Ureter (tissue), 1 donor: ENCODE measurements at regions not wholly inside any gene's neighbourhood (a gene's known extent, or its start where the extent isn't known, plus 50 kb on each side); places are given as distances from the start of the nearest gene placed in this dataset.
"Not testable (repeated sequence)": the region's sequence is repeated elsewhere in the genome, so short reads cannot be mapped to it uniquely, and the experiment has no call there.

ENCODE experiments used
- DNase-seq: peaks from one replicate; pipeline ENCODE4 v3.0.0-alpha.2; 2020; ENCODE audit warnings: low spot score
- donor health status: DM: yes; HTN: yes; CAD: no.

DNA sequence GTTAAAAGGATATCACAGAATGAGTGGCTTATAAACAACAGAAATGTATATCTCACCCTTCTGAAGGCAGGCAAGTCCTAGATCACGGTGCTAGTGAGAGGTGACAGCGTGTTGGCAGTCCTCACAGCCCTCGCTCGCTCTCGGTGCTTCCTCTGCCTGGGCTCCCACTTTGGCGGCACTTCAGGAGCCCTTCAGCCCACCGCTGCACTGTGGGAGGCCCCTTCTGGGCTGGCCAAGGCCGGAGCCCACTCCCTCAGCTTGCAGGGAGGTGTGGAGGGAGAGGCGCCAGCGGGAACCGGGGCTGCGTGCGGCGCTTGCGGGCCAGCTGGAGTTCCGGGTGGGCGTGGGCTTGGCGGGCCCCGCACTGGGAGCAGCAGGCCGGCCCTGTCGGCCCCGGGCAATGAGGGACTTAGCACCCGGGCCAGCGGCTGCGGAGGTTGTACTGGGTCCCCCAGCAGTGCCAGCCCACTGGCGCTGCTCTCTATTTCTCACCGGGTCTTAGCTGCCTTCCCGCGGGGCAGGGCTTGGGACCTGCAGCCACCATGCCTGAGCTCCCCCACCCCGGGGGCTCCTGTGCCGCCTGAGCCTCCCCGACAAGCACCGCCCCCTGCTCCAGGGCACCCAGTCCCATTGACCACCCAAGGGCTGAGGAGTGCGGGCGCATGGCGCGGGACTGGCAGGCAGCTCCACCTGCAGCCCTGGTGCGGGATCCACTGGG is 778.1 kb downstream of the DIPK2A start:
- not testable (repeated sequence) for DNase-seq

DNA sequence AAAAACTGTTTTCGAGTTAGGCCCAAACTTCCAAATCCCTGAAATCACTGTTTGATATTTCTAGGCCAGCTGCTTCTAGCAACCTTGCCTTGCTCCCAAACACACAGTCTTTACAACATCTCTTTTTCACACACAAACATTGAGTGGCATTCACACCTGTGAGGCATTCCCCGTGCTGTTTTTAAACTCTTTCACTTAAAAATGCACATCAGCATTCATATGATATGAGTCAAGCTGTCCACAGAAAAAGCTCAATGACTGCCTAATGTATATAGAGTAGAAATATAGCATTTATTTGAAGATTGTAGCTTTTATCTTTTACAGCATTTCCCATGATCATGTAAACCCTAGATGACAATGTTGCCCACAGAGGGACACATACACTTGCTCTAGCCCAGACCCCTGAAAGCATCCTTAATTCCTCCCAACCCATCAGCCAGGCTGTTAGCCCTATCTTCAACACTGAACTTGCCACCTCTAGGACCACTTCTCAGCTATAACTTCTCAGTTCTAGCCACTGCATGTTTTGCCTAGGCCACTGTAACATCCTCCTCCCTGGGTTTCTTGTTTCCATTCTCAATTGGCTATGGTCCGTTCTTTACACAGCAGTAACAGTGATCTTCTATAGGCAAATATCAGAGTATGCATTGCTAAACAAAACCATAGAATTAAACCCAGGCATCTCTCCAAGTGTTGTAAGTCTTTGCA is 782.6 kb downstream of the DIPK2A start:
- no peak for DNase-seq

DNA sequence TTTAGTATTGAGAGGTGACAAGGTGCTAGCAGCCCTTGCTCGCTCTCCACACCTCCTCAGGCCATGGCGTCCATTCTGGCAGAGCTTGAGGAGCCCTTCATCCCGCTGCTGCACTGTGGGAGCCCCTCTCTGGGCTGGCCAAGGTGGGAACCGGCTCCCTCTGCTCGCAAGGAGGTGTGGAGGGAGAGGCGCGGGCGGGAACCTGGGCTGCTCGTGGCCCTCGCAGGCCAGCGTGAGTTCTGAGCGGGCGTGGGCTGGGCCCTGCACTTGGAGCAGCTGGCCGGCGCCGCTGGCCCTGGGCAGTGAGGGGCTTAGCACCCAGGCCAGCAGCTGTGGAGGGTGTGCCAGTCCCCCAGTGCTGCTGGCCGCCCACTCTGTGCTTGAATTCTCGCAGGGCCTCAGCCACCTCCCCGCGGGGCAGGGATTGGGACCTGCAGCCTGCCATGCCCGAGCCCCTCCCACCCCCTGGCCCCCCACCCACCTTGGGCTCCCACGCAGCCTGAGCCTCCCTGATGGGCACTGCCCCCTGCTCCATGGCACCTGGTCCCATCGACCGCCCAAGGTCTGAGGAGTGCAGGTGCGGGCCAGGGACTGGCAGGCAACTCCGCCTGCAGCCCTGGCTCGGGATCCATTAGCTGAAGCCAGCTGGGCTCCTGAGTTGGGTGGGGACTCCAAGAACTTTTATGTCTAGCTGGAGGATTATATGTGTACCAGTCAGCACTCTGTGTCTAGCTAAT is 785.2 kb downstream of the DIPK2A start:
- DNase-seq, result no peak

DNA sequence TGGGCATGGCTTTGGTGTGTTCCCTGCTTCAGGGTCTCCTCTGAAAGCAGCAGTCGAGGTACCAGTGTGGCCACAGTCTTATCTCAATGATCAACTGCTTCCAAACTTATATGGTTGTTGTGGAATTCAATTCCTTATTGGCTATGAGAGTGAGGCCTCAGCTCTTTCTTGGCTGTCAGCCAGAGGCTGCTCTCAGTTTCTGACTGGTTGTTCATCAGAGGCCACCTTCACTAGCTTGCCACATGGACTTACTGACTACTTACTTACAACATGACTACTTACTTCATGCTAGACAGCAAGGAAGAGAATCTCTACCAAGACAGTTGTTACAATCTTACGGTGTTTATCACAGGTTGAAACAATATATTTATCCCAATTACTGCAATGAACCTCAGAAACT is 789.2 kb downstream of the DIPK2A start:
- DNase-seq, result no peak

DNA sequence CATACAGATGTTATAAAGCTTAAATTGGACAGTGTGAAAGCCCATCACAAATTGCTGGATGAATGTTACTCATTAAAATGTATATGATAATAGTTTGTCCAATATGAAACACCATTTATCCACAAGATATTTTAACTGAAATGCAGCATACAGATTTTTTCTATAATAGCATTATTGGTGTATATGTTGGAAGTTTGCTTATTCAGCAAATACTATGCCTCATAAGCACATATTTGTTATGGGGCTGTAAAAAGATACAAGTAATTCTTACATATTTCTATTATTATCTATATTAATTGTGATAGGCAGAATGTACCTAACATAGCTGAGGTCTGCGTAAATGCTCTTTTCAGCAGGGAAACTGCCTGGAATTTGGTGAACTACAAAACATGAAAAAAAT is 790.5 kb downstream of the DIPK2A start:
- no peak for DNase-seq

DNA sequence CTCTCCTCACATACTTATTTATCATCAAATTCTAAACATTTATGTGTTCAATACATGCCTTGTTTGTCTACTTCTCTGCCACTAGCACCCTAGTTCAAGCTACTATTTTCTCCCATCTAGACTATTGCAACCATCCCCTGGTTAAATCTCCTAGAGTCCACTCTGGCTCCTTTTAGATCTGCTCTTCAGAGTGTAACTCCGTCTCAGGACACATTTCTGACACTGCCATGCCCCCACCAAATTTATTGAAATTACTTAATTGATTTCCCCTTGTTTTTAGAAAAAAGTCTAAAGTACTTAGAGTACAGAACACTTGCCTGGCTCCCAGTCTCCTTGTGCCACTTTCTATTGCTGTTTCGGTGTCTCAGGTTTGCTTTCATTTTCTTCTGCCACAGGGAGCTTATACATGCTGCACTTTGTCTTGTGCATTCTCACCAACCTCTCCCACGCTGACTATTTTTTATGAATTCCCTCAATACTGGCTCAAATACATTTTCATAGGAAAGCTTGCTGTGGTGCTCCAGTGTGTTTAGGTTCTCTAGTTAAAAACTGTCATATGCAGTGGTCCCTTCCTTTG is 792.3 kb downstream of the DIPK2A start:
- no peak for DNase-seq

DNA sequence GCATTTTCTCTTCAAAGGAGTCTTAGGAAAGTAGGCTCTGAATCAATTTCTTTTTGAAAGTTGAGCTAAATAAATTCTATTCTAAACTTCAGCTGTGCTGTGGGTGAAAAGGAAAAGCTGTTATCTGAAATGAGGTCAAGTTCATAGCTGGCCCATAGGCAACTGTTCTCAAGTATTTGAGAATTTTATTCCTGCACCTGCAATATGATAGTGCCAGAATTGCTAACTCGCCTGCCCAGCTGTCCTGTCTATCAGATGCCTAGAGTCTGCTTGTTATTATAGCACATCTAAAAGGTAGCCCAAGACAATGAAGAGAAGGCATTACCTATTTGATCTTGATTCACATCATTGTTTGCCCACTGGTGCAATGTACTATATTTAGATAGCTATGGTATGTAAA is 798.7 kb downstream of the DIPK2A start:
- no peak for DNase-seq

DNA sequence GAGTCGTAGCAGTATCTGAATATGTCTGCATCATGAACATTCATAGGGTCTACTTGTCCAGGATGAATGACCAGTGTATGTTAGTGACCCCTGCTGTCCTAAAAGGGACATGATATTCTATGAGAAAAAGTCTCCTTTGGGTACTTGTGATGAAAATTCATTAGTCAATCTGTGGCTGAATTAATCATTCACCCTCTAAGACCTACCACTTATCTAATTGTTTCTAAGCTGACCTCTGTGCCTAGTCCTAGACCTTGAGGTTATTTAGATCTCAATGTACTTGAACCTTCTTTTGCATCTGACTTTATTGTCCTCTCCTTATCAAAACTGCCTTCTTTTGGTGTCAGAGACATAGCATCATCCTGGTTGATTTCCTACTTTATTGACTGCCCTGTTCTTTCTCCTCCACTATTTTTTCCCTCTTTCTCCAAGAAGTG is 799.3 kb downstream of the DIPK2A start:
- no peak for DNase-seq

DNA sequence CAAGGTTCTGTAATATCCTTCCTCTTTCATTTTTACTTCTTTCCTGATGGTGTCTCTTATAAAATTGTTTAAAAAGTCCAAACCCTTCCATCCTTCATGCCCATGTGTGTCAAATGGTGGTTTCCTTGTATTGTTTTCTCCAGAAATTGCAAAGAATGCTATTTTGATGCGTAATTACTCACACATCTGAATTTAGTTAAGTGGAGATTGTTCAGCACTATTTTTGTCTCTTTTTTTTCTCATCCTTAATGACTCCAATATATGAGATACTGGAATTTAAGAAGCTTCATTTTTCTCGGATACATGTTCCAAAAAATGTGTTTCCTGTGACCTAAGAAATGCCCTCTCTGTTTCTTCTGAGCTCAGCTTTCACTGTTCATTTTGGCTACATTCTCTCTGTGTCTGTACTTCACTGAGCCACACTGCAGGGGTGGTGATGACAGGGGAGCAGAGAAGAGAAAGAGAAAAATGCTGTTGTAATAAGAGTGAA is 799.8 kb downstream of the DIPK2A start:
- no peak for DNase-seq

DNA sequence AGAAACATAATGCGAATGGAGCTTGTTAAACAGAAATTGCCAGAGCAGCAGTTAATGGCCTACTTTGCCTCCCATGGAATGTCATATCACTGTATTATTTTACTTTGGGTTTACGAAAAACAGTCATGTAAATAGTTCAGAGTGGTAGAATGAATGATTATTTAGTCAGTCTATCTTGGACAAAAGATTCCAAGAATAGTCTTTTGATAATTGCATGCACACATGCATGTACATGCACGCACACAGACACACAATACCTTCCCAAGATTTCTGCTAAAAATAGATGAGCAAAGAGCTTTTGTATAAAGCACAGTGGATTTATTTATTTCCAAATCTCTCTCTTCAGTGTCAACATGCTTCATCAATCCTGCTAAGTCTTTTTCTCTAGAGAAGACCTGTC is 800.7 kb downstream of the DIPK2A start:
- DNase-seq, result no peak

DNA sequence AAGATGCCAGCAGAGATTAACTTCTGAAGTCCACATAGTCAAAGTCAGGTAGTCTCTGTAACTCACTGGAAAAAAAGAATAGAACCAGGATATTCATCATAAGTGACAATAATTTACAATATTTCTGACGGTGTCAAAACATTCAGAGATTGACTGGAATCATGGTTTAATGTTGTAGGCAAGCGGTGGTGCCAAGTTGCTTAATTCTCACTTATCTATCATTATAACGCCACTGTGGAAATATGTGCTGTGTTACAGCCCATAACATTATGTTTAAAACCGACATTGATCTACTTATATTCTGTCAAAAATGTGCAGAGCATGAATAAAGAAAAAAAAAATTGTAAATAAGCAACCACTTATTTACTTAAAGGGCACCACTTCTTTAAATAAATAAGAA is 801.7 kb downstream of the DIPK2A start:
- DNase-seq, result no peak

DNA sequence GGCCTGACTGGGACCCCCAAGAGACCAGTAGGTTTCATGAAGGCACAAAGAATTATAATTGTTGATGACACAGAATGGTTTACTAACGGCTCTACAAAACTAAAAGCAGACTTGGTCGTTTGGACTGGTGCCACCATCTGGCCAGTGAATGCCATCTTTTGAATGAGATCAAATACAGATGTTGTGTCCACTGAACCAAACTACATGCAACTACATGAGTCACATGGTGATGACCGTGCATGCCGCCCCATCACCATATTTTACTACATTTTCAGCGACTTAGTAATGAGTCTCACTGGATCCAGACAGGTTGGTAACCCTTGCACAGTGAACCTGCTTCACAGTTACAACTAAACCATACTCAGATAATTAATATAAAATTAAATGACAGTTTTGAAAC is 803.3 kb downstream of the DIPK2A start:
- DNase-seq, result no peak

DNA sequence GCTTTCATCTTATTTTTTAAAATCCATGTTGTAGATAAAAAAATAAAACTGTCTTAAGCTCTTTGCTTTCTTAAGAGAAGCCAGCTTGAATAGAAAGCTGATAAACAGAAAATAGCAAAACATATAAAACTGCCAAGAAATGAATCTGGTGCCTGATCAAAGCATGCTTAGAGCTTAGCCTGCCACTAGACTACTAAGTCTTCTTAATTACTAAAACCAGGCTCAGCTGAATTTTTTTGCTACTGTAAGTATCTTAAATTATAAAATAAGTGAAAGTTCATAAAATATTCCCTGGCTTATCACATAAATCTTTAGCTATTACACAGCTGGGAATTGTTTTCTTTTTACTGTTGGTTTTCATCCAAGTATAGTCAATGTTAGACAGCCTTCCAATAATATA is 803.9 kb downstream of the DIPK2A start:
- DNase-seq, result no peak

DNA sequence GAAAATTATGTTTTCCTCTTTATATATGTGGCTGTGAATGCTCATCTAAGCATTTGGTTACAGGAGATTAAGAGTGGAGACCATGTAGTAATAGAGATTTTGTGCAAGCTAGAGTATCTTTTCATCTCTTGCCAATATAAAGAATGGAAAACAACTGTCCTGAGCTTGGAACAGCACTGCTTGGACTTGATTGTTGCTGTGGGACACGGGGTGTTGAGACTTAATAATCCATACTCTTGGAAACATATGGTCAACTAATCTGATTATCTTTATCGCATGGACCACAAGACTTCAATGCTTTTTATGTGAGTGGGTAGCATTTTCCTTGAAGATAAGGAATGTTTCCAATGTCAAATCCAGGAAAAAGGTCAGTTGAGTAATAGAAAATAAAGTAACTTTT is 806.3 kb downstream of the DIPK2A start:
- DNase-seq, result no peak

DNA sequence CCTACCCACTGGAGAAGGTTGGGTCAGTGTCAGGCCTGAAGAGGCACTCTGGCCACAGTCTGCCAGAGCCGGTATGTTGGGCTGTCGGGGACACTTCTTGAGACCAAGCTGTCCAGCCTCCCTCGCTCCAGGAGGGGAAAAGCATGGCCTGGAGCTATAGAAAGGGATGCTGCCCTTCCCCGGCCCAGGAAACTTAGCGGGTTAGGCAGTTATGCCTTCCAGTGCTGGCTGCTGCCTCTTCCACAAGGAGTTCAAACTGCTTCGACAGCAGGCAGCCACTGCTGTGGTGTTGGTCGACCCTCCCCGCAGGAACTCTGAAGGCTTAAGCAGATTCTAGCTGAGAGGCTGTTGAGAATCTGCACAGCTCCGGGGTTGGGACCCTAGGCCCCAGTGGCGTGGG is 819.4 kb downstream of the DIPK2A start:
- DNase-seq, result no peak

DNA sequence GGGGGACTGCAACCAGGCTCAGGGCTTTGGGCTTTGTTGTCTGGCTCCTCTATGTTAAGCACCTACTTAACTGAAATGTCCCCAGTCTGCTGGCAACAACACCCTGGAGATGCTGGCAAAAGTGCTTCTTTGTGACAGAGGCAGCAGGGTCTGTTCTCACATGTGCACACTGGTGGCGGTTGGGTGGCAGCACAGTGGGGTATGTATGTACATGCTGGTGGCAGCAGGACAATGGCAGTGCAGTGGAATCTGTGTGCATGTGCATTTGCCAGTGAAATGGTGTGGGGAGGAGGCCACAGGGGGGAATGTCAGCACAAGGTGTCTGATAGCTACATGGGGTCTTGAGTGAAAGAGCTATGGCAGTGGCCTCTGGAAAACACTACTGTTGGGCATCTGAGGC is 830.3 kb downstream of the DIPK2A start:
- no peak for DNase-seq

DNA sequence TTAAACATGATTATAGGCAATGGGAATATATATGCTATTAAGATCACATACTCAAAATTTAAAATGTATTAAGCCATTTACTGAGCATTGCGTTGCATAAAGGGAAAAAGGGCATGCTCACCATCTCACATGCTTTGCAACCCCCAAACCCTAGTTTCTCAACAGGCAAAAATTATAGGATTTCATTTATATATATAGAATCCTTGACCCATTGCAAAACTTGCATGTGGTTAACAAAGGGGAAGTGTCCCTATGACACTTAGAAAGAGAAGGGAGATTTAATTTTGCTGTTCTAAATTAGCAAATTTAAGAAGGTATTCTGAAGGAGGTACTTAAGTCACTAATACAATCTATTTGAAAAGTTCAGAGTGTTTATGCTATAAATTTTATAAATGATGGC is 837.8 kb downstream of the DIPK2A start:
- DNase-seq, result no peak

DNA sequence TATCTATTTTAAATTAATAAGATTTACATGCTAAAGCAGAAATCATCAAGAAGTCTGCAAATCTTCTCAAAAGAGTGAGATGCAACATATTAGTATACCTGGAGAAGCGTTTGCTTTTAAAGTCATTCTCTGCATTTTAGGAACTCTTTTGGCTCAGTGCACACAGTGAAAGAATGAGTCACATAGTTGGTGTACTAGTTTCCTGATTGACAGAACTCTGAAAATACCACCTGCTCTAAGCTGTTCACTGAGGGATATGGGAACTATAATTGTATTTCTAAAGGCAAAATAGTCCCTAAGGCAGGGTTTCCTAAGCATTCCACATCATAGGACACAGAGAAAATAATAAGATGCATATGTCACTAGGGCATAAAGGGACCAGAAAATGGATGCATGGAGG is 838.5 kb downstream of the DIPK2A start:
- no peak for DNase-seq

DNA sequence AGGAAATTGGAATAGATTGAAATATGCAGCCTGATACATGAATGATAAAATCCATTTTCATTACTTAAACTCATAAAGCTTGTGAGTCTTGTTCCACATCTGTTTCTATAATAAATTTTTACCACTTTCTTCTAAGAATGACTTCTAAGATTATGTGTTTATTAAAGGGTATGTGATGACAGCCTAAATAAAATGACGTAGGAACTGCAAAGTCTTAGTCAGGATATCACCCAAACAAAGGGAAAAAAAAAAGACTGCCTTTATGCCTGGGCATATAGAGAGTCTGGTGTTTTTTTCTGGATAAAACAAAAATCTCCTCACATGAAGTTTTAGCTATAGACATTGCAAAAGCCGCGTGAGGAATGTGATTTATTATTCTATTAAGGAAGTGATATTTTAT is 844.0 kb downstream of the DIPK2A start:
- no peak for DNase-seq

DNA sequence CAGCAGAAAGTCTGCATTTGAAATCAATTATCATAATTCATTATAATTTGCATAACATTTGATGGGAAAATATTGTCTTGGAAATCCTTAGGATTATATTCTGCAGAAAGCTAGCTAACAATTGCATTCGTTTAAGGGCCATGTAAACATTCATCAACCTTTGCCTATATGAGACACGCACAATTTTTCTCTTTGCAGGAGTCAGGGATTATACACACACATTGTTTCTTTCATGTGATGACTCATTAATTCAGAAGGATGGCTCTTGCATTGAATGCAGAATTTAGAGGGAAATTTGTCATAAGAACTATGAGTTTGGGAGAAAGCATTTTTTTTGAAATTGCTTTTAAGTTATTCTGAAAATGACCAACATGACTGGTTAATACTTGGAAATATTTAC is 844.7 kb downstream of the DIPK2A start:
- DNase-seq, result no peak

DNA sequence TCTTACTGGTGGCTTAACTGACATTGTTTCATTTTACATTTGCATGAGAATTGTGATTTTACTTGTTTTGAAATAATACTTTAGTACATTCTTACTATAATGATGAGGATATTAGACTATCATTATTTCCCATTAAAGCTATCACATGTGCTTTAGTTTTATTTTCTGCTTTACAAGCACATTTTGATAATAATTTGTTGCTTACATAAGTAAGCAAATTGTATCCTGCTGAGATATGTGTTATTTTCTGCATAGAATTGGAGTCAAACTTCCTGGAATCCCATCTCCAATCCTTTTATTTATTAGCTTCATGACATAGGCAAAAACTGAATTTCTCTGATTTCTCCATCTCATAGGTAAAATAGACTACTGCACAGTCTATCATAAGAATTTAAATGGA is 847.4 kb downstream of the DIPK2A start:
- no peak for DNase-seq

DNA sequence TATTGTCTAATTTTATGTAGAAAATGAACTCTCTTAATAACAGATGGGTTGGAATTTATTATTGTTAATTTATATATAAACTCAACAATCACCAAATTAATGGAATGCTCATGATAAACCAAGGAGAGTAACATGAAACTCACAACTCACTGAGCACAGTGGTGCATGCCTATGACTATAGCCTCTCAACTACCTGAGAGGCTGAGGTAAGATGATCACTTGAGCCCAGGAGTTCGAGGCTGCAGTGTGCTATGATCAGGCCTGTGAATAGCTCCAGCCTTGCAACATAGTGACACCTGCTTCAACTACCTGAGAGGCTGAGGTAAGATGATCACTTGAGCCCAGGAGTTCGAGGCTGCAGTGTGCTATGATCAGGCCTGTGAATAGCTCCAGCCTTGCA is 848.6 kb downstream of the DIPK2A start:
- DNase-seq, result not testable (repeated sequence)
